ENCODE measurements at regions not wholly inside any gene's neighbourhood (a gene's known extent, or its start where the extent isn't known, plus 50 kb on each side); places are given as distances from the start of the nearest gene placed in this dataset.

- TF ChIP-seq, protein P1, sequence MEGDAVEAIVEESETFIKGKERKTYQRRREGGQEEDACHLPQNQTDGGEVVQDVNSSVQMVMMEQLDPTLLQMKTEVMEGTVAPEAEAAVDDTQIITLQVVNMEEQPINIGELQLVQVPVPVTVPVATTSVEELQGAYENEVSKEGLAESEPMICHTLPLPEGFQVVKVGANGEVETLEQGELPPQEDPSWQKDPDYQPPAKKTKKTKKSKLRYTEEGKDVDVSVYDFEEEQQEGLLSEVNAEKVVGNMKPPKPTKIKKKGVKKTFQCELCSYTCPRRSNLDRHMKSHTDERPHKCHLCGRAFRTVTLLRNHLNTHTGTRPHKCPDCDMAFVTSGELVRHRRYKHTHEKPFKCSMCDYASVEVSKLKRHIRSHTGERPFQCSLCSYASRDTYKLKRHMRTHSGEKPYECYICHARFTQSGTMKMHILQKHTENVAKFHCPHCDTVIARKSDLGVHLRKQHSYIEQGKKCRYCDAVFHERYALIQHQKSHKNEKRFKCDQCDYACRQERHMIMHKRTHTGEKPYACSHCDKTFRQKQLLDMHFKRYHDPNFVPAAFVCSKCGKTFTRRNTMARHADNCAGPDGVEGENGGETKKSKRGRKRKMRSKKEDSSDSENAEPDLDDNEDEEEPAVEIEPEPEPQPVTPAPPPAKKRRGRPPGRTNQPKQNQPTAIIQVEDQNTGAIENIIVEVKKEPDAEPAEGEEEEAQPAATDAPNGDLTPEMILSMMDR (conservative IDR thresholded peaks at IDR 0.05): no peak
- TF ChIP-seq ZFX (IDR thresholded peaks at IDR 0.05): no peak
Measured at GRCh38 chr17:79371984-79372383, 238.9 kb downstream of the RBFOX3 start.

All from C4-2B (cell line).